Stimulated activated CD4-positive, alpha-beta T cell treated with anti-CD3 and anti-CD28 coated beads, TNF-alpha, amount 100 ng/mL, for 1 hour (primary cell): ENCODE measurements at regions not wholly inside any gene's neighbourhood (a gene's known extent, or its start where the extent isn't known, plus 50 kb on each side); places are given as distances from the start of the nearest gene placed in this dataset.
"Not testable (repeated sequence)": the region's sequence is repeated elsewhere in the genome, so short reads cannot be mapped to it uniquely, and the experiment has no call there.

ENCODE experiments used
- DNase-seq, 3 donors: peaks; one replicate each; pipeline ENCODE4 v3.0.0-alpha.2; 2020; ENCODE audit warnings: low read depth in 3 of 3, low spot score in 1 of 3

DNA sequence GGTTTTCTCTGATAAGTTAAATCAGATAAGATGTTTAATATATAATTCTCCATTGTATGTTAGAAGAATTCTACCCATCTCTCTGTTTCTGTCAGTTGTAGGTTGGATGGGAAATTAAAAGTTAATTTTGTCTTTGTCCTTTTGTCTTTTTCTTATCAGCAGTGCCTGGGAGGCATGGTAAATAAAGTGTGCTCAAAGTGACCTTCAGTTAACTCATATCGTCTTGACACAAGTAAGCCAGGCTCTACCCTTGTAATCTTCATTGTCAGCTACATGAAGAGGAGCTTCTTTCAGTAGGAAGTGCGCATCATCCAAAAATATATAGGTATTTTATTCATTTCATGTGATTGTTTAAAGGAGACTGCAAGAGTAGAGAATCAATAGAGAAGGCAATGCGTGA is 138.9 kb upstream of the NRIP1 start:
- DNase-seq, result no peak

DNA sequence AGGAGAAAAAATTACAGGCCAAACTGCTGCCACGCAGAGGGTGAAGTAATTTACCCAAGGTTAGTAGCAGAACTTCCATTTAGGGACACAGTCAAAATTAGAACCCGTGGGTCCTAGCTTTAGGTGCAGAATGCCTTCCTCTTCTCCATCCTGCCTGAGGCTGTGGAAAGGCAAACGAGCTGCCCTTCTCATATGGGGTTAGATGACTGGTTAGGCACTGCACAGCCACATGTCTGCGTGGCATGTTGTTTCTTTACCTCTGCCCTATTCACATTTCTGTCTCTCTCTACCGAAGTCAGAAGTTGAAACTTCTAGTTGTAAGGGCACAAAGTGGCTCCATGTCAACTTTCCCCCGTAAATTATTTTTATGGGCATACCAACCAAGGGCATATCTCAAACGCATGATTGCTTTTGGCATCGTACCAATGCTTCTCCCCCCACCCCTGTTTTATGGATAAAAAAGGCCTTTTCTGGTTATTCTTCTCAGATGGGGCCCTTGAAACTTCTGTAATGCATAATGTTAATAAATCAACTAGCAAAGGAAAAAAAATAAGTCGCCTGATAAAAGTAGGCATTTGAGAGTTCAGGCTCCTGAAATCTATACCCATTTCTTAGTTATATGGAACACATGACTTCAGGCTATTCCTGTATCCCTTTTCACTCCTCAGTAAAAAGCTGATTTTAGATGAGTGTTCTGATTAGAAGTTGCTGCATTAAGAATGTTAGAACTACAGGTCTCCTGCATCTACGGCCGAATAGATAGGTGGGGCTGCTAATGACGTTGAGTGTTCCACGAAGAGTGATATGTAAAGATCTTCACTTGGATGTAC is 139.6 kb upstream of the NRIP1 start:
- no peak for DNase-seq

DNA sequence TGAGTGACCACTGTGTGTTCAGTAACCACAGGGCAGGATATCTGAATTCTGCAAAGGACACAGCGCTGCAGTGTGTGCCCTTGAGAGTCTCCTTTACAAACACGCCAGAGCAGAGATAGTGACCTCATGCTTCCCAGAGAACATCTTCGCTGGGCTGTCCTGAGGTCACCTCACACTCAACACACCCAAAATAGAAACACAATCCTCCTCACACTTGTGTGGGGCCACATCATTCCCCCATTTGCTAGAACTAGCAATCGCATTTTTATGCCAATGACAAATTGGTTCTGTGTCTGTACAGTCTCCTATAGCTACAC is 140.1 kb upstream of the NRIP1 start:
- DNase-seq, result no peak

DNA sequence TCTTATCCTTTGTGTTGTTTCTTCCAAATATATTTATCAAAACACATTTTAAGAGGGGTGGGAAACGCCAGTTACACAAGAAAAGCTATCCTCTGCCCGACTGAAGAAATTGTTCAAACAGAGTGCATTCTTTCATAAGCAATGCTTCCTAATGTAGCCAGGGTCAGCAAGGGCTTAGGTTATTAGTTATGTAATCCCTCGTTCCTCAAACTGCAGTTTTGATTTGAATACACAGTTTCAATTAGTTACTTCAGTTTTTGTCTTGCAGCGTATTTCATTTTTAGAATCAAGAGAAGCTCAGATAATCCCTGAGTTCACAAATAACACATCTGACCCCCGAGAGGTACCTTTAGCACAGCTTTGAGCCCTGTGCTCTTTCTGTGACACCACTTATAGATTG is 141.7 kb upstream of the NRIP1 start:
- DNase-seq, result no peak

DNA sequence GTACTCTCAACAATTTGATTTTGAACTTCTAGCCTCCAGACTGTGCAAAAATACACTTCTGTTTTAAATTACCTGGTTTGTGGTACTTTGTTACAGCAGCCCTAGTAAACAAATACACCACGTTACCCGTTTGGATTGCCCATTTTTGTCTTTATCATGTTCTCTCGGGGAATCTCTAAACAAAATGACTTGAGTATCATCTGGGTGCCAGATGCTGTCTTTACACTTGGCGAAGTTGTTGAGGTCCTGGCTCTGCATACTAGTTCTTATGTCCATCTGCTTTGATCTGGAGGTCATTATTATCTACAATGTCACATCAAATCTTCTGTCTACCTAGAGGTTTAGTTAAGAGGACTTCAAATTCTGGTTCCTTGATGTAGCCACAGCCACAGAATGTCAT is 142.4 kb upstream of the NRIP1 start:
- DNase-seq, result no peak

DNA sequence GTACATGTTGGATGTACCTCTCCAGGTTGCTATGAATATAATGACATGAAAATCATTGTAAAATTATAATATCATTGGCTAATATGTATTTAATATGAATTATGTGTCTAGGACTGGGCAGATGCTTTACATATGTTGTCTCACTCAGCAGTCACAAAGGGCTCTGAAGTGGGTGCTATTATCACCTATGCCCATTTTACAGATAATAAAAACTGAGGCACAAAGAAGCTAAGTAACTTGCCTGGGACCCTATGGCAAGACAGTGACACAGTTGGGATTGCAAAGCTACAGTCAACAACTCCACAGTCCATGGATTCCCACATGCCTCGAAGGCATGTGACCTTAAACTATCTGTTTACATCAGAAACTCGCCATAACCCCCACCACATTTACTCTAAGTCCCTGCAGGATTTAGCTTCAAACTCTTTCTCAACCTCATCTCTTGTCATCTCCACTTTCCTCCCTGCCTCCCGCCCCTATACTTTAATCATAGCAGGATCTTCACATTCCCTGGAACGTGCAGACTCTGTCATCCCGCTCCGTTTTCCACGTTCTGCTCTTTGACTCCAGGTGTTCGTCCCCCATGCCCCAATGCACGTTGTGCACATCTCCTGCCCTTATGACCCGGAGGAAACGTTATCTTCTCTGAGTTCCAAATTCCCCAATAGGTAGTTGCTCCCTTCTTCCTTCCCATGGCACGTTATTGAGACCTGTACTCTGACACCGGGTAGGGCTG is 143.0 kb upstream of the NRIP1 start:
- DNase-seq, result no peak

DNA sequence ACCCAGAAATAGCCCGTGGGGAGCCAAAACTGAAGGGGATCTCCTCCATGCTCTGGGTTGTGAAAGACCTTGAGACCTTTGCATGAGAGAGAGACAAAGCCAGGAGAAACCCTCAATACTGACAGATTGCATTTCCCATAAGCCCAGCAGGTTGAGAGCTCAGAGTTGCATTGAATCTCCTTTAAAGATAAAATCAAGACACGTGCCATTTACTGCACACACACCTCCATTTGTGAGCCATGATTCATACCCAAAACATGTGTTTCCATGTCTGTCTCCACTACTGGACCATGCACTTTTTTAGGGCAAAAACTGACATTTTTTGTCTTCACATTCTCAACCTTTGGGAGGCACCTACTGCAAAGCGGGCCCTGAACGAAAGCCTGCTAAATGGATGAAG is 144.0 kb upstream of the NRIP1 start:
- no peak for DNase-seq

DNA sequence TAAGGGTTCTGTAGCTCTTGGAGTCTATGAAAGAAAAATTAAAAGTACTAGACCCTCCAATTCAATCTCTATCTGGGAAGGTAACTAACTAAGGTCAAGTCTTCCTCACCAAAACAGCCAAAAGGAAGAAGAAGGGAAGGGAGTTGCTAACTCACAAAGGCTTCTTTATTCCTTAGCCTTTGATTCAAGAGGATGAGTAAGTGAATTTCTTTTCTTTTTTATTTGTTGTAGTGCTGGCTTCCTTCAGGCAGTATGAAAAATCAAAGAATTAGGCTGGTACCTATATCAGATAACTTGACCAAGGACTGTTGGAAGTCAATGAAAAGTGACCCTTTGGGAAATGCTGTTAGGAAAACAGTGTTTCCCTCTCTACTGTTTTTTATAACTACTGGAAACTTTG is 144.4 kb upstream of the NRIP1 start:
- DNase-seq, result no peak

DNA sequence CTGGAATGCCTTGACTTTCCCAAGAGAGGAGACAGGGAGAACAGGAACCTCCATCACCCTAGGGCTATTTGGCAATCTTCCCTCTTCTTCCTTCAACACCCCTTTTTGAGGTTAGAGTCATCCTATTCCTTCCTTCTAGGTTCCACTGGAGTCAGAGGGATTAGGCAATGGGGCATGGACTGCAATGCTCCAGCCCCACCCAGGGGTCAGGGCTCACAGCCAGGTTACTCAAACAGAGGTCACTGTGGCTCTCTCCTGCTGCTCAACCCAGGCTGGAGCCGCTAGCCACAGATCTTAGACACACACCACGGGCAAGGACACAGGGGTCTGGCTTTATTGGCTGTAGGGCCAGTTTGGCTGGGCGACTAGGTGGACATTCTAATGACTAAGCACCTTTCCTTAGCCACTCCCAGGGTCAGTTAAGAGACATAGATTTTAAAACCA is 145.5 kb upstream of the NRIP1 start:
- DNase-seq, result no peak

DNA sequence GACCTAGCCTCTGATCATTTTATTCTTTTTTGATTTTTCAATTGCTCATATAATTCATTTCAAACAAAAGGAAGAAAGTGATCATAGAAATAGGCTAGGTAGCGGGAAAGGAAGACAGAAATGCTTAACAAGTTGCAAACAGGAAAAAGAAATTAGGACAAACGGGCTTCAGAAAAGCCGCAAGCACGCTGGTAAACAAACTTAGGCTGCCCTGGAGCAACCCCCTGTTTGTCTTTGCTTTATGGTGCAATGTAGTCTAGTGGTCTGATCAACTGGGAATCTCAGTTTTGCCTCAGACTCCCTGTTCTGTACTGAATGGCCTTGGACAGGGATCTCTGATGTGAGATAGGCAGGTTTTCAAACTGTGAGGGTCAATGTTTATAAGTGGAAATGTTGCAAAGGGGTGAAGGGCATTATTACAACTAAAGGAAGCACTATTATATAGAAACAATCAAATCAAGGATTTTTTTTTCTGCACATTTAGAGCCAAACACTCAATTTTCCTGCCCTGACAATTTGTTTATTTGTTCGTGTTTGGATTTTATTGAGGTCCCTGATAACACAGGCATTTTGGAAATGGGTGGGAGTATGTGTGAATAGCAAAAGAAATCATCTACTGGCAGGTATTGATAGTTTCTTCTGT is 146.8 kb upstream of the NRIP1 start:
- DNase-seq, result no peak

DNA sequence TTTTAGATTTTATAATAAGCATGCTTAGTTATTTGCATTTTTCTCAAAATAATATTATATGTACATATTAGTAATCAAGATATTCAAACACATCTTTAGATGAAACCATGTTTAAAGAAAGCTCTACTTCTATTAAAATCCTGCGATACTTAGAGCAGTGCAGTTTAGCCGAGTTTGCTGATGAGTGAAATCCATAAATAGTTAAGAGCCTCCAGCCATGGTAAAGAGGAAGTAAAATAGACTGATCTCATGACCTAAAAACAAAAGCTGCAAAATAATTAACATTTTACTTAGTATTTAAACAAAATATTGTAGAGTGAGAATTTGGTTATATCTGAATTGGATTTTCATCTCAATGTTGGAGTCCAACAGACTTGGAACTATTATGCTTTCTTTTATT is 147.4 kb upstream of the NRIP1 start:
- no peak for DNase-seq

DNA sequence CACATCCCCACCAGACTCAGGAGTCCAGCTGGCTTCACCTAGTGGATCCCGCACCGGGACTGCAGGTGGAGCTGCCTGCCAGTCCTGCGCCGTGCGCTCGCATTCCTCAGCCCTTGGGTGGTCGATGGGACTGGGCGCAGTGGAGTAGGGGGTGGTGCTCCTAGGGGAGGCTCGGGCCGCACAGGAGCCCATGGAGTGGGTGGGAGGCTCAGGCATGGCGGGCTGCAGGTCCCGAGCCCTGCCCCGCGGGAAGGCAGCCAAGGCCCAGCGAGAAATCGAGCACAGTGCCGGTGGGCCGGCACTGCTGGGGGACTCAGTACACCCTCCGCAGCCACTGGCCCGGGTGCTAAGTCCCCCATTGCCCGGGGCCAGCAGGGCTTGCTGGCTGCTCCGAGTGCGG is 153.7 kb upstream of the NRIP1 start:
- DNase-seq, result not testable (repeated sequence)

DNA sequence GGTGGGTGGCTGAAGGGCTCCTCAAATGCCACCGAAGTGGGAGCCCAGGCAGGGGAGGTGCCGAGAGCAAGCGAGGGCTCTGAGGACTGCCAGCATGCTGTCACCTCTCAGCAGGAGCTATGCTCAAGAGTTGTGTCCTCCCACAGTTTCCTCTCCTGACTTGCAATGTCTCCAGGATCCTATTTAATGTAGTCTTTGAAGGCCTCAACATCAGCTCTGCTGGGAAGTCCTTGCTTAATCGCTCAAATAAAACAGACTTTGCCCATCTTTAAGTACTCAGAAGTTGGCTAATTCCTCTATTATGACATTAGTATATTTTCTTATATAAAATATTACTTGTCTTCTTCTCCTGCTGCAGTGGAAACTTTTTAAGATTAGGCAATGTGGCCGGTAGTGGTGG is 154.2 kb upstream of the NRIP1 start:
- no peak for DNase-seq

DNA sequence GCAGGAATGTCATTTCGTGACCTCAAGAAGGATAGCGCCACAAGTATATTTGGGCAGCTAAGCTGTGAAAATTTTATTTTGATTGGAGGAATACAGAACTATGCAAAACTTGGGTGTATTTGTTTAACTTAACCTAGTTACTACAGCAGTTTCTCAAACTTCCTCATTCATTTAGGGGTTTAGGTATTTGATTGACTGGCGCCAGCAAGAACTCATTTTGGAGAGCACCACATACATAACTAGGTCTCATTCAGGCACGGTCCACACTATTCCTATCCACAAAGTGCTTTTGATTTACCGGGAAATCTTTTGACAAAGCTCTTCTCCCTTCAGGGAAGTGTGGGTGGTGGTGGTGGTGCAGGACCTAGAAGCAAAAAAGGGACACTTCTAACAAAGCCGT is 155.1 kb upstream of the NRIP1 start:
- DNase-seq, result no peak

DNA sequence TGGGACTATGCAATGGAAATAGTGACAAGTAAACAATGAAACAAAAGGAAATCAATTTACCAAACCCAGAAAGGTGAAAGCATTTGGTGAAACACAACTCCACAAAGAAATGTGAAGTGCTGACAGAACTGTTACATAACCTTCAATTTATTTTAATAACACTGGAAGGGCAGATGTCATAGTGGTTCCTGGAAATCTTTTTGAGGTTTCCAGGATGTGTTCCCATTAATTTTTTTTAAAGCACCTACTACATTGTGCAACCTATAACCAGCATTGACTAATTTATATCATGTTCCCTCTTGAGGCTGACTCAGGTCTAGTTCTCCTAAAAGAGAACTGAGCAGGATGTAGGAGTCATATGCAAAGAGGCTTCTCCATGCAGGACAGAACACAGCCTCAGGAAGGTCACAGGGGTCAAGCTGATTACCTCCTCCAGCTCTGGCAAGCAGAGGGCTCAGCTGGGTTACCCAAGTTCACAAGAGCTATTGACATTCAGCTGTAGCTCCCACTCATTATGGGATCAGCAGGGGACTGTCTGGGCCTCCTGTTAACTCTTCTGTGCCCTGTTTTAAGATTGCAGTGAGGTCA is 157.1 kb upstream of the NRIP1 start:
- DNase-seq, result no peak

DNA sequence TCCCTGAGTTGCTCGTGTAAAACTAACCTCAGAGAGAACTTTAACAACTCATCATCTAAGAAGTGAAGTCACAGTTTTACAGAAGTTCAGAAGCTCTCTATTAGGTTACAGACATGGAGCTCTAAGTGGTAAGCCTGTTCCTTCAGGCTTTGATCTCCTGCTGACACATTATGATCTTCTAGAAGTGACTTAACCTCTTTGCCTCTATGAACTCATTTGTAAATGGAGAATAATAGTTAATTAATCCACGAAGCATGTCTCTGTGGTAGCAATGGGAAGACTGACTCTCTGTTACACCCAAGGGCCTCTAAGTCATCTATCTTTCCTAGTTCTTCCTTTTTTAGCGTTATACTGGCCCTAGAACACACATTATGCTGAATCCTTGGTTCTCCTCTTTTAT is 157.9 kb upstream of the NRIP1 start:
- no peak for DNase-seq

DNA sequence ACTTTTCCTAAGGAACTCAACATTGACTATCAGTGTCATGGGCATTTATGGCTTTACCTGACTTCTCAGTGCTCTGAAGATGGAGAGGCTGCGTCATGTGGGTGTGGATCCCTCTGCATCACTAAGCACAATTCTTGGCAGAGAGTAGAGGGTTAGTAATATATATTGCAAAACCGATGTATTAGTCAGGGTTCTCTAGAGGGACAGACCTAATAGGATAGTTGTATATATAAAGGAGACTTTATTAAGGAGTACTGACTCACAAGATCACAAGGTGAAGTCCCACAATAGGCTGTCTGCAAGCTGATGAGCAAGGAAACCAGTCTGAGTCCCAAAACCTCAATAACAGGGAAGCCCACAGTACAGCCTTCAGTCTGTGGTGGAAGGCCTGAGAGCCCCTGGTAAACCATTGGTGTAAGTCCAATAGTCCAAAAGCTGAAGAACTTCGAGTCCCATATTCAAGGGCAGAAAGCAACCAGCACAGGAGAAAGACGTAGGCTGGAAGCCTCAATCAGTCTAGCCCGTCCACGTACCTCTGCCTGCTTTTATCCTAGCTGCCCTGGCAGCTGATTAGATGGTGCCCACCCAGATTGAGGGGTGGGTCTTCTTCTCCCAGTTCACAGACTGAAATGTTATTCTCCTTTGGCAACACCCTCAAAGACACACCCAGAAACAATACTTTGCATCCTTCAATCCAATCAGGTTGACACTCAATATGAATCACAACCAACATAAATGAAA is 159.7 kb upstream of the NRIP1 start:
- no peak for DNase-seq

DNA sequence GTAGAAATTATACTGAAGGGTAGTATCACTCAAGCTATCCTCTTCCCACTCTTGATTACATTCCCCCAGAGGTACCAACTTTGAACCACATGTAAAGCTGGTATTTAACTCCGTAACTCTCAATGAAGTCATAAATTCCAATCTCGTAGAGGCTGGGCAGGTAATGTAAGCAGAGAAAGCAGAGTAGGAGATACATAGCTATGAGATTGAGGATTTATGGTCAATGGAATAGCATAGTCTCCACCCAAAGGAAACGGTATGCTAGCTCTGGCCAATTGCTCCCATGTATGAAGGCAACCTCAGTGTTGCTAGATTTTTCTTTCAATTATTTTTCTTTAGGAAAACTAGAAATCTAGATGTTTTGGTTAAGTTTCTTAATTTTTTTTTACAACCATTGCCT is 163.1 kb upstream of the NRIP1 start:
- DNase-seq, result no peak

DNA sequence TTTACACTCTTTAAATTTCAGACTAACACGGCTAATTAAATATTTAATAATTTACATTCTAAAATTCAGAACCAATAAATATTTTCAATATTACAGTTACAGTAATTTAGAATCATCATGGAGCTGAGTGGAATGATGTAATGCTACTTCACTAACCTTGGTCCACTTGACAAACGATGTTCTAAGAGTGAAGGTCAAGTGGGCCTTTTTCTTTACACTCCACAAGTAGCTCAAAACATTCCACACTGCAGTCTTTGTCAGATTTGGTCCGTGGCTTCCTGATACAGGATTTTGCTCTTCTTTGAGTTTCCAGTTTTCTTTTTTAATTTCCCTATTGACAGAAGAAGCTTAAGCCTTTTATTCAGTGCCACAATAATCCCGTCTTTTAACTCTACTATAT is 164.6 kb upstream of the NRIP1 start:
- DNase-seq, result no peak

DNA sequence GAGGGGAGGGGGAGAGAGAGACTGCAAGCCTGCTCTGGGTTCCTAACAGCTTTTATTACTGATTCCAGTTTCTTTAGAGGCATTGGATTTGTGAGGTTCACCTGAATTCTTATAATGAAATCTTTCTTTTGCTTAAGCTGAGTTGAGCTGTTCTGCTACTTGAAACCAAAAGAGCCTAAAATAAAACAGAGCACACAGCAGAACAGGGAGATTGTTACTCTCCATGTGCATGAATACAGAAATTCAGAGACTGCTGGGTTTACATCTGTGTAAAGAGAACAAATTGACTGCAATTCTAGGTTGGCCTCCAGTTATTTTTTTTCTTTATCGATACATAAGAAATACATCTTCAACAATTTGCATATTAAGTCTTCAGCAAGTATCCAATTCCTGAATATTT is 168.8 kb upstream of the NRIP1 start:
- no peak for DNase-seq

DNA sequence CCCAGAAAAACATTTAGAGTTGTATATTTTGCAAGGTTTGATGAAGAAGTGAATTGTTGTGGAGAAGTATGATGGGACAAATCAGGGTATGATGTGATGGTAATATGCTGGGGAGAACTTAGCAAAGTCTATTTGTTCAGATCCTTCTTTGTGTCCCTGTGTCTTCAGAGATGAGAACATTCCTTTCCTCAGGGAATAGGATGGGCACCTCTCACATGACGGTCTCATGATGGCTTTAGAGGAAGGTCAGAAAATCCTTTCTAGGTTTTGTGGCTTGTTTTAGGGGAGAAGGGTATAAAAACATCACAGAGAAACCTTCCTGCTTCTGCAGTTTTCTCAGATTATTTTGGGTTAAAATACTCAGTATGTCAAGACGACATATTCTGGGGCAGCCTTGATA is 171.3 kb upstream of the NRIP1 start:
- DNase-seq, result no peak
